MM.1S (cell line): ENCODE measurements at regions not wholly inside any gene's neighbourhood (a gene's known extent, or its start where the extent isn't known, plus 50 kb on each side); places are given as distances from the start of the nearest gene placed in this dataset.

Experiments used
- DNase-seq: peaks from one replicate; pipeline ENCODE4 v3.0.0-alpha.2; 2015
- H2AFZ ChIP-seq: fragments of 300-600 bp; sonication (generic); 2 replicates; pipeline ENCODE4 v1.6.0; 2016; ENCODE audit warnings: antibody characterized with exemption, low read length
- H3F3A ChIP-seq: fragments of 300-600 bp; sonication (generic); 2 replicates; pipeline ENCODE4 v1.6.1; 2016; ENCODE audit warnings: mild to moderate bottlenecking, antibody characterized with exemption, low read length, moderate library complexity, mixed read lengths; ENCODE audit not compliant: insufficient read depth
- H3K27ac ChIP-seq: fragments of 300-600 bp; sonication (generic); 2 replicates; pipeline ENCODE4 v1.5.1; 2016; ENCODE audit warnings: mild to moderate bottlenecking, low read length
- H3K27me3 ChIP-seq: fragments of 300-600 bp; sonication (generic); replicated peaks from 2 replicates; pipeline ENCODE4 v1.6.0; 2016; ENCODE audit warnings: low read length; ENCODE audit not compliant: insufficient read depth
- H3K36me3 ChIP-seq: fragments of 300-600 bp; sonication (generic); replicated peaks from 2 replicates; pipeline ENCODE4 v1.6.1; 2016; ENCODE audit warnings: mild to moderate bottlenecking, low read length, mixed read lengths; ENCODE audit not compliant: insufficient read depth
- H3K4me1 ChIP-seq: fragments of 300-600 bp; sonication (generic); 2 replicates; pipeline ENCODE4 v1.6.1; 2016; ENCODE audit warnings: low read length, mixed read lengths
- H3K4me2 ChIP-seq: fragments of 300-600 bp; sonication (generic); 2 replicates; pipeline ENCODE4 v1.6.0; 2016; ENCODE audit warnings: low read depth, low read length
- H3K4me3 ChIP-seq: fragments of 300-600 bp; sonication (generic); 2 replicates; pipeline ENCODE4 v1.5.1; 2016; ENCODE audit warnings: low read length, mixed read lengths
- H3K79me2 ChIP-seq: fragments of 300-600 bp; sonication (generic); 2 replicates; pipeline ENCODE4 v1.6.1; 2016; ENCODE audit warnings: mixed run types, low read length, mixed read lengths
- H3K9ac ChIP-seq: fragments of 300-600 bp; sonication (generic); 2 replicates; pipeline ENCODE4 v1.6.1; 2016; ENCODE audit warnings: low read length, mixed read lengths
- H3K9me2 ChIP-seq: fragments of 300-600 bp; sonication (generic); replicated peaks from 2 replicates; pipeline ENCODE4 v1.6.1; 2016; ENCODE audit warnings: mild to moderate bottlenecking, low read length, mixed read lengths; ENCODE audit not compliant: insufficient read depth
- H3K9me3 ChIP-seq: fragments of 300-600 bp; sonication (generic); replicated peaks from 2 replicates; pipeline ENCODE4 v1.6.1; 2016; ENCODE audit warnings: mild to moderate bottlenecking, low read length, mixed read lengths; ENCODE audit not compliant: insufficient read depth
- H4K20me1 ChIP-seq: fragments of 300-600 bp; sonication (generic); 2 replicates; pipeline ENCODE4 v1.6.1; 2016; ENCODE audit warnings: mild to moderate bottlenecking, low read length, moderate library complexity, mixed read lengths; ENCODE audit not compliant: insufficient read depth
- EZH2 ChIP-seq: fragments of 300-600 bp; sonication (generic); optimal IDR thresholded peaks from 2 replicates; pipeline ENCODE3; 2017; ENCODE audit warnings: low read depth, mild to moderate bottlenecking, antibody characterized with exemption, low read length, mixed read lengths
- EZH2phosphoT487 ChIP-seq: fragments of 300-600 bp; sonication (generic); IDR thresholded peaks from 2 replicates; pipeline ENCODE4 v1.6.1; 2018; ENCODE audit warnings: antibody characterized with exemption, low read length
- TF ChIP-seq, protein P1 (sequence below): fragments of 300-600 bp; sonication (generic); IDR thresholded peaks from 2 replicates; pipeline ENCODE4 v1.5.1; 2016; ENCODE audit warnings: antibody characterized with exemption, low read length, mixed read lengths

DNA sequence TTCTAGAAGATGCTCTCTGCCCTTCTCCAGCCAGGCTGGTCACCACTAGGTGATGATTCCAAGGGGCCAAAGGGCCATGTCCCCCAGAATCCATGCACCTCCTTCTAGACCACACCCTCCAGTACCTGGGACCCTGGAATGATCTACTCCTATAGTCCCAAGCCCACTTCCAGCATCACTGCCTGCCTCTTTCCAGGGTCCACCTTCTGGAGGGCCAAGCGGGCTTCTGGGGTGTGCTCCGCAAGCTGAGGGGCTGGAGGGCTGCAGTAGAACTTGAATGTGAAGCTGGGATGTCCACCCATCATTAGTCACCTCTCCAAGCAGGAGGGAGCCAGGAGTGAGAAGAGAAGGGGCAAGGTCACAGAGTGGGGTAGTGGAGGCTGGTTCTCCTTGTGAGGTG lies 234.4 kb upstream of the MYO3A start:
- TF ChIP-seq, protein P1, sequence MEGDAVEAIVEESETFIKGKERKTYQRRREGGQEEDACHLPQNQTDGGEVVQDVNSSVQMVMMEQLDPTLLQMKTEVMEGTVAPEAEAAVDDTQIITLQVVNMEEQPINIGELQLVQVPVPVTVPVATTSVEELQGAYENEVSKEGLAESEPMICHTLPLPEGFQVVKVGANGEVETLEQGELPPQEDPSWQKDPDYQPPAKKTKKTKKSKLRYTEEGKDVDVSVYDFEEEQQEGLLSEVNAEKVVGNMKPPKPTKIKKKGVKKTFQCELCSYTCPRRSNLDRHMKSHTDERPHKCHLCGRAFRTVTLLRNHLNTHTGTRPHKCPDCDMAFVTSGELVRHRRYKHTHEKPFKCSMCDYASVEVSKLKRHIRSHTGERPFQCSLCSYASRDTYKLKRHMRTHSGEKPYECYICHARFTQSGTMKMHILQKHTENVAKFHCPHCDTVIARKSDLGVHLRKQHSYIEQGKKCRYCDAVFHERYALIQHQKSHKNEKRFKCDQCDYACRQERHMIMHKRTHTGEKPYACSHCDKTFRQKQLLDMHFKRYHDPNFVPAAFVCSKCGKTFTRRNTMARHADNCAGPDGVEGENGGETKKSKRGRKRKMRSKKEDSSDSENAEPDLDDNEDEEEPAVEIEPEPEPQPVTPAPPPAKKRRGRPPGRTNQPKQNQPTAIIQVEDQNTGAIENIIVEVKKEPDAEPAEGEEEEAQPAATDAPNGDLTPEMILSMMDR = no peak
- TF ChIP-seq EZH2 = no peak
- TF ChIP-seq EZH2phosphoT487 = no peak
- no peaks in the 10 kb centered on the region for H4K20me1 ChIP-seq
- no peaks in the 10 kb centered on the region for H3K36me3 ChIP-seq
- H3K4me3 ChIP-seq = no peak overlapping the region
- no peak overlapping the region for H3K4me2 ChIP-seq
- H3K27ac ChIP-seq = no peak overlapping the region
- H3K4me1 ChIP-seq = no peaks in the 10 kb centered on the region
- H3K9me2 ChIP-seq = no peaks in the 10 kb centered on the region
- no peak overlapping the region for H2AFZ ChIP-seq
- H3K27me3 ChIP-seq = no peaks in the 10 kb centered on the region
- no peak for DNase-seq
- no peaks in the 10 kb centered on the region for H3F3A ChIP-seq
- no peak overlapping the region for H3K9ac ChIP-seq
- H3K9me3 ChIP-seq = no peaks in the 10 kb centered on the region
- no peaks in the 10 kb centered on the region for H3K79me2 ChIP-seq

DNA sequence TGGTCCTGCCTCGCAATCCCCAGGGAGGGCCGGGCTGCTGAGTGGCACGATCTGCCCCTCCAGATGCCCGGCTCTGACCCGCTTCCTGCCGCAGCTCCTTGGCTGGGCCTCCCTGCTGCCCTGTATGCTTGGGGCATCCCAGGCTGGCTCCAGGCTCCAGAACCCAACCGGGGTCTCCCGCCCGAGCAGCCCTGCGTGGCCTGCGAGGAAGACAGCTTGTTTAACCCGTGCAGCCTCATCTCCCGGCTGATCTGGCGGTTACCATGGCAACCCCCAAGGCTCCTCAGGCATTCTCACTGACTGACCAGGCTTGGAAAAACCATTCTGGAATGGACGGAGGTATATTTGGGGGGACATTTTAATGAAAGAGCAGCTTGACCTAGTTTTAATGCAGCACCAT lies 232.4 kb upstream of the MYO3A start:
- DNase-seq = no peak
- no peaks in the 10 kb centered on the region for H3K79me2 ChIP-seq

DNA sequence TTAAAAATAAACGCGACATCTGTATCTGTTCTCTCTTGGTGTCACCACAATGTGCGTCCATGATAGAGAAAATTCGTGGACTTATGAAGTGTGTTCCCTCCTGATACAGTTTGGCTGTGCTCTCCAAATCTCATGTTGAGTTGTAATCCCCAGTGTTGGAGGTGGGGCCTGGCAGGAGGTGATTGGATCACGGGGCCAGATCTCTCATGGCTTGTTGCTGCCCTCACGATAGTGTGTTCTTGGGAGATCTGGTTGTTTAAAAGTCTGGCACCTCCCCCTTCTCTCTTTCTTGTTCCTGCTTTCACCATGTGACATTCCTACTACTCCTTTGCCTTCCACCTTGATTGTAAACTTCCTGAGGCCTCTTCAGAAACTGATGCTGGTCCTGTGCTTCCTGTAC lies 229.4 kb upstream of the MYO3A start:
- Histone ChIP-seq H3K79me2 (no peaks in the 10 kb centered on the region), H3F3A (no peaks in the 10 kb centered on the region), H3K9ac (no peak overlapping the region), H3K36me3 (no peaks in the 10 kb centered on the region), H4K20me1 (no peaks in the 10 kb centered on the region), H3K27me3 (no peaks in the 10 kb centered on the region), H3K4me3 (no peak overlapping the region), H3K4me1 (no peaks in the 10 kb centered on the region), H3K9me2 (no peaks in the 10 kb centered on the region), H3K4me2 (no peak overlapping the region), H3K9me3 (no peaks in the 10 kb centered on the region), H3K27ac (no peak overlapping the region), H2AFZ (no peak overlapping the region)
- DNase-seq = no peak
- TF ChIP-seq EZH2phosphoT487 (no peak), EZH2 (no peak)
- TF ChIP-seq, protein P1 = no peak

More for the DNA sequence above, 232.4 kb upstream of the MYO3A start:
- H3K9me3 ChIP-seq = no peaks in the 10 kb centered on the region
- no peaks in the 10 kb centered on the region for H3K9me2 ChIP-seq
- no peak overlapping the region for H2AFZ ChIP-seq
- no peak overlapping the region for H3K27ac ChIP-seq
- H3K4me2 ChIP-seq = no peak overlapping the region
- no peak overlapping the region for H3K9ac ChIP-seq
- H4K20me1 ChIP-seq = no peaks in the 10 kb centered on the region
- H3K36me3 ChIP-seq = no peaks in the 10 kb centered on the region
- no peak overlapping the region for H3K4me3 ChIP-seq
- no peaks in the 10 kb centered on the region for H3K27me3 ChIP-seq
- TF ChIP-seq, protein P1 = no peak
- TF ChIP-seq EZH2phosphoT487 (no peak), EZH2 (no peak)
- H3F3A ChIP-seq = no peaks in the 10 kb centered on the region
- H3K4me1 ChIP-seq = no peaks in the 10 kb centered on the region
